DMS 273 (cell line): ENCODE measurements at regions not wholly inside any gene's neighbourhood (a gene's known extent, or its start where the extent isn't known, plus 50 kb on each side); places are given as distances from the start of the nearest gene placed in this dataset.
"Not testable (repeated sequence)": the region's sequence is repeated elsewhere in the genome, so short reads cannot be mapped to it uniquely, and the experiment has no call there.

Source experiments
- DNase-seq: peaks from one replicate; lab custom pipeline; 2025; ENCODE audit not compliant: unreplicated experiment; lab: John Stamatoyannopoulos, UW

DNA sequence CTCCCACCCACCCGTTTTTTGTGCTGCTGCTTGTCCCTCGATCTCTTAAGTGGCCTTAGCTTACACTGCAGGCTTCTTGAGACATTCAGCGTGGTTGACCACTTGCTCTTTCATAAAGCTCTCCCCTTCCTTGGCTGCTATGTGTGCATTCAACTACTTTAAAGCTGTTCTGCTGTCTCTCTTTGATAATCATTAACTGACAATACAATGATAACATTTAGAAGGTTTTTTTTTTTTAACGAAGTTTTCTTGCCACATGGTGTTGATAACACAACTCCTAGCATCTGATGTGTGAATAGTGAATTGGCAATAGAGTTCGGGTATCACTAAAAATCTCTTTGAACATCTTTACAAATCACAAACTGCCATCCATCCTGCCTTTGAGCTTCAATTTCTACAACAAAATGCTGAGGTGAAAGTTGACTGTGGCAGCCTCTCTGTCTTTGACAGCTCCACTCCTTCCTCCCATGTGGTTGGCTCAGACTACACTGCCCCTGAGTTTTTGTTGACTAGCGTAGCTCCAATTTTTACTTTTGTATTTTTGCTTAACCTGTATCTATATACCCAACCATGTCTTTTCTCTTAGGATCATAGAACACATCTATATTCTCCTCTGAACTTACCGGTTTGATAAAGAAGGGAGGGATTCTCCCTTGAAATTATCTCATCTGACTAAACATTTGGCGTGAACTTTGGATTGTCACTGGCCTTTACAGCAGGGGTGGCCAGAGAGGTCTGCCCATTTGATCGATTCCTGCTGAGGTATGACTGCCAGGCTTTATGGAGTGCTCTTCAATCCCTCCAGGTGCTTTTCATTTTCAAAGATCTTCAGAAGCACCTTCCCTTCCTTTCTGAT lies 409.4 kb upstream of the CD180 start:
- no peak for DNase-seq

DNA sequence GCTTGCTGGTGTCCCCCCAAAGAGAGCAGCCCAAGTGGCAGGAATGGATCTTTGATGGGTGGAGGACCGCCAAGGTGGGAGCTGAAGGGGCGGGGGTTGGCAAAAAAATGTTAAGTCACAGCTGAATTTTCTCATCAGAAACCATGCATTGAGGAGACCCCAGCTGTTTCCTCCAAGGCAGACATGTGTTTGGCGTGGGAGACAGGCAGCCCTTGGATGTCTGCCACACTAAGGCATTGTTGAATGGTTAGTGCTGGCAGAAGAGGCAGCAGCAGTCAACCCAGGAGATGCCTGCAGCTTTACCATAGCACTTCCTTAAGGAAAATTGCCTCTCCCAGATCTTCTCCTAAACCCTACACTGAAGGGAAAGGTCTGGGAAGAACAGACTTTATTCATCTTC lies 394.9 kb upstream of the CD180 start:
- peak; percentile 50 for DNase-seq

DNA sequence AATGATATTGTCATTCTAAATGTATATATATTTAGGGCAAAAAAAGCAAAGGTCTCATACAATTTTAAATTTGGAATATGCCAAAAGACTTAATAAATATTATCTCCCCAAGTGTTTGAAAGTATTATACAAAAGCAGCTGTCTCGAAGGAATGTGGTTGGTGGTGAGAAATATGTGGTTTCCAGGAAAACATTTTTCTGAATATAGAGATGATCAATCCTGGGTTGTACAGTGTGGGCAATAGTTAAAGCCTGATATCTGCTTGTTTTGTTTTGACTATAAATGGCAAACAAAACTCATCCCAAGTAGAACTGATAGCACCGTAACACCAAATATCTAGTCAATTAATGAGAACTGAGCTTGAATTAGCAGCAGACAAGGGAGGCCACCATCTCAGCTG lies 391.8 kb upstream of the CD180 start:
- no peak for DNase-seq

DNA sequence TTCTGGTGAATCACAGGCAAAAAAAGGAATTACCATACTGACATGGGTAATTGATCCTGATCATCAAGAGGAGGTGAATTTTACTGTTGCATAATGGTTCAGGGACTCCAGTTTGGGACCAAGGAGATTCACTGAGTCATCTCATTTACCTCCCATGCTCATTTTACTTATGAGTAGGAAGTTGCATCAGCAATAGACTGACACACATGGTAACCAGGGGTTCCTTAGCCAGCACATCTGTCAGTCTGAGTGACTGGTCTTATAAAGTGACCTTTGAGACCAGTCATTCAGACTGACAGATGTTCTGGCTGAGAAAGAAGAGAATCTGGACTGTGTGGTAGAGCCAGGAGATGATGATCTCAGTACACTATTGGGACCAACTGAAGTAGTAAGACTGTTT lies 384.6 kb upstream of the CD180 start:
- DNase-seq, result peak; percentile 77

DNA sequence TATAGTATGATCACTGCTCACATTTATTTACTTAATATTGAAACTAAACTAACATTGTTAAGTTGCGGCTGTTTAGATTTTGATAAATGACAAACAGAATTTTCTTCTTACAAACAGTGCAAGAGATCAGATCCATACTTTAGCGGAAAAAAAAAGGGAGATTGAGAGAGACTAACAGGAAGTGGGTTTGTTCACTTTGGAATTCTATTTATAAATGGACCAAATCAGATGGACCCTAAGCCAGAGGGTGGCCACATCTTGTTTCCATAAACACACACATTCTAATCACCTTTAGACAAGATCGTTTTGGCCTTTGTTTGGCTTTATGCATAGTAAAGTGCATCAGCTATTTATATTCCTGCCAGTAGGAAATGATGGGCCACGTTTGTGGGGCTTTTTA lies 381.4 kb upstream of the CD180 start:
- no peak for DNase-seq

DNA sequence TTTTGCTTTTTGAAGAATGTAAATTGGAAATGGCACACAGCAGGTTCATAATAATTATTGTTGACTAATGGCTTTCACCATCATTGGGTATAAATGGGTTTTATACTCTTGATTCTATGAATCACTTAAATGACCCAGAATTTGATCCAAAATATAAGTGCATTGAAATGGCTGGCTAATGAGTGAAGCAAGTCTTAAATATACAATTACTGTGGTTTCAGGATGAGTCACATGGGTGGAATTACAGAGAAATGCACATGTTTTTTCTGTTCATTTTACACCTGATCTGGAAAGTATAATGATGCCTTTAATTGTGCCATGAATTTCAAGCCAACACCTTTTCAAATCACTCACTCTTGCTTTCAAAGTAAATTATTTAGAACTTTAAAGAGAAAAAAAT lies 380.8 kb upstream of the CD180 start:
- no peak for DNase-seq

DNA sequence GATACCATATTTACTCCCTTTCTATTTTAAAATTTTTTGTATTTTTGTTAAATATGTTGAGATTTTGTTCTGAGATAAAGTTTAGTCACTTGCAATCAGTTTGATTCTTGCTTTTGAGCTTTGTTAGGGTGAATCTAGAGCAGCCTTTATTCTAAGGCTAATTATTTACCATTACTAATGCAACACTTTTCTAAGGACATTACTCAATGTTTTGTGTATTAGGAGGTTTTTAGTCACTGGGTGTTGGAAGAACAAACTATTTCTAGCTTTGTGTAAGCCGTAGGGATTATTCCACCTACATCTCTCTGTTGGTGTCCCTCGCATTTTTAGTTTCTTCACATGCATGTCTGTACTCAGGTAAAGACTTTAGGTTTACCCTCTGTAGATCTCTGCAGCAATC lies 379.5 kb upstream of the CD180 start:
- DNase-seq, result no peak

DNA sequence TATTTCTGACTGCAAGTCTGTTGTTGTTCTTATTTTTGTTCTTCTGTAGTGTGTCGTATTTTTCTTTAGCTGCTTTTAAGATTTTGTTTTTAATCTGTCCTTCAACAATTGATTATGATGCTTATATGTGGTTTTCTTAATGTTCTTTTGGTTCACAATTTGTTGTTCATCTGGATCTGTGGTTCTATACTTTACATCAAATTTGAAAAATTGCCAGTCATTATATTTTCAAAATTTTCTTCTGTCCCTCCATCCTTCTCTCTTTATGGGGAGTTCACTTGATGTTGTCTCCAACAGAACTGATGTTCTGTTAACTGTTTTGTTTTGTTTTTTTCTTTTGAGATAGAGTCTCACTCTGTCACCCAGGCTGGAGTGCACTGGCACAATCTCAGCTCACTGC lies 378.5 kb upstream of the CD180 start:
- no peak for DNase-seq

DNA sequence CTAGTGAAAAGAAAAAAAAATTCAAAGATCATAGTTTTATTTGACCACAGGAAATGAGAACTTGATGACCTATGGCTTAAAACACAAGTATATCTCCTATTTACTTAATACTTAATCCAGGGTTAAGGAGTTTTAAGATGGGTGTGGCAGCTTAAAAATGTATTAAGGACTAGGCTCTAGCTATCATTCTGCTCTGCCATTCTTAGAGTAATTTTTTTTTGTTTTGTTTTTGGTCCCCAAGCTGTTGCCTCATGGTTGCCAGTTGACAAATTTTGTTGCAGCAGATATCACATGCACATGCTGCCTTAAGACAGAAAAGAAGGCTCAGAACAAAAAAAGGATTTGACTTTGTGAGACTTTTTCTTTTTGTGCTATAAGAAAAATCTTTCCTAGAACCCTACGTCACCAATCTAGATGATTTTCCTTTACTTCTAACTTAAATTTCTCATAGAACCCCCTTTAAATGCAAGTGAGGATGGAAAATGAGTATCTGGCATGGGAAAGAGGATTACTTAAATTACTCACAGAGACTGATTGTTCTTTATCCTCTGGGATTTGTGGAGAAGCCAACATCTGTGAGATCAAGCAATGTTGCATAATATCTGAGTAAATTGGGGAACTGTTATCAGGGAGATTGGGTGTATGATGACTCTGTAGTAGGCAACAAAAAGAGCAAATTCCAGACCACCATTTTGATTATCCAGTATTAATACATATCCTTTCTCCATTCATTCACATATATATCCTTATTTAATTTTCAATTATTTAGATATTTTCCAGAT lies 364.7 kb upstream of the CD180 start:
- DNase-seq, result peak; percentile 24

DNA sequence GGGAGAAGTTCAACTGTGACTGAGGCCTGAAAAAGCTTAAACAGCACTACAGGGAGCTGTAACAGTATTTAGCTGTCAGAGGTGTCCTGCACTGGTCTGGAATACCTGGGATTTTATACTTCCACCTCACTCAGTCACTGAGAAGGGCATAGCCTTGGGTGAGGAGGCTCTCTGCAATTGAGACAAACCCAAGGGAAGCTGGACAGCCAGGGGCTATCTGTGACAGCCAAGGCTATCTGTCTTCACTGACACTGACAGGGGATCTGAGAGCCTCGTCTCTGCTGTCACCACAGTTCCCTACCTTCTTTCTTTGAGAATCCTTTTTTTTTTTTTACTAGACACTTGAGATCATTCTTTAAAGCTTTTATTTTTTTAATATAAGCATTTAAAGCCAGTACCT lies 356.2 kb upstream of the CD180 start:
- DNase-seq, result no peak

DNA sequence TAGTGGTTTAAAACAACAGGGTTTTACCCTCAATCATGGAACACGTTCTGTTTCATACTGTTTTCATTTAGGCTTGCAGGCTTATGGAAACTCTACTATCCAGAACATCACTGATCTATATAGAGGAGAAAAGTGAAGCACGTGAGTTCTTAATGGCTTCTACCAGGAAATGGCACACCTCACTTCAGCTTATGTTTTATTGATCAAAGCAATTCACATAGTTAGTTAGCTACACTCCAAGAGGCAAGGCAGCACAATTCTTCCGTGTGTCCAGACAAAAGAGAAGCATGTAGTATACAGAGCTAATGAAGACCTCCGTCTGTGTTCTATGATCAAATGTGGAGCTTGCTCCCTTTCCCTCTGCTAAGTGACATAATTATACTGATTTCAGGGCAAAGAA lies 353.3 kb upstream of the CD180 start:
- no peak for DNase-seq

DNA sequence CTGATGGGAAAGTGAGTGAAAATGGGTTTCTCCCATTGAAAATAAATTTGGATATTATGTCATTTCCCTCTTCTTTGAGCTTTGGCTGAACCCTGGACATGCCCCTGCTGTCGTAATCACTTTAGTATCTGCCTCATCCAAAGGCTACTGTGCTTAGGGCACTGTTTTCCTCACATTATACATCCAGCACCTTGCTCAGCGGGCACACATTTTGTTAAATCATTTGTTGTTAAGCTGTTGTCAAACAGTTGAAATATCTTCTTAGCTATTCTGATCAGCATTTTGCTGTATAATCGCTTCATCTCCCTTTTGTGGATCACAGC lies 352.7 kb upstream of the CD180 start:
- no peak for DNase-seq

DNA sequence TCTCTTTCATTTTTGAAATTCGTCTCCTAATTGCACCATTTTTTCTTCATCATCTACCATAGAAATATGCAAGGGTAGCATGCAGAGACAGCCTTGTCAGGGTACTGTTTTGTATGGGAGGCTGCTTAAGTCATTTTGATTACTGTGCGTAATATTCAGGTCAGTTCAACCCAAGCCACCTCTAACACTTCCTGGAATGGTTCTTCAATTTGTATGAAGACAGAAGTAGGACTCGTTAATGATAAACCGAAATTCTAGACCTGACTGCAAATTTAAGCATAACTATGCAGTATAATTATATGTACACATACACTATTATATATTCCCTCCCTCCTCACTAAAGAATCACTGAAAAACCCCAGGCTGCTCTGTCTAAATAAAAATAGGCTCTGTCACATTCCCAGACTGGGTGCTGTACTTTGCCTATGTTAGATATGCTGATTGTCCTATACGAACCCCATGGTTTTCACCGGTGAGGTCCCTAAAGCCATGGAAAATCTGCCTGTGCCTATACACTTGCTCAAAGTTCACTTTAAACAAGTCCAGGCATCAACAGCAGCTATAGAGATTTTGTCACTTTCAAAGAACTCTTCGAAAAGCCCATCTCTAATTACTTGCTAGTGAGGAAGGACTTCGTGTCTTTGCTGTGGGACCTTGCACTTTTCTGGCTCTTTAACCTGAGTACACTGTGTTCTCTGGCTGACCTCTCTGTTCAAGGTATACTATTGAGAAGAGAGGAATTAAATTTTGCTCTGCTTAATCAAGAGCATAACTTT lies 352.1 kb upstream of the CD180 start:
- no peak for DNase-seq

DNA sequence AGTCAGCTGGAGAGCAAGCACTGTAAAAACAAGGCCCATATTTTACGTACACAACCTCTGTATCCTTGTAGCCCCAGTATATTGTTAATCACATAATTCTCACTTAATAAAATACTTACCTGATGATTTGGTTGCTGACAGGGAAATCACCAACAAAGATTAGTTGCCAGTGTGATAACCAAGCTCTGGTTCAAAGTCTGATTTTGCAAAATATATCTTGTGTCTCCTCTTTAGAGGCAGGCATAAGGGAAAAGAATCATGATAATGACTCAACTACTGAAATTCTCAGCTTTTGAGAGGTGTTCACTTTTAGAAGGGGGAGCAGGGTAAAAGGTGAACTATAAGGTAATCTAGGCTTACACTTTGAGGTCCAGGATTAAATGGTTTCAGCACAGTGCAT lies 351.1 kb upstream of the CD180 start:
- no peak for DNase-seq

DNA sequence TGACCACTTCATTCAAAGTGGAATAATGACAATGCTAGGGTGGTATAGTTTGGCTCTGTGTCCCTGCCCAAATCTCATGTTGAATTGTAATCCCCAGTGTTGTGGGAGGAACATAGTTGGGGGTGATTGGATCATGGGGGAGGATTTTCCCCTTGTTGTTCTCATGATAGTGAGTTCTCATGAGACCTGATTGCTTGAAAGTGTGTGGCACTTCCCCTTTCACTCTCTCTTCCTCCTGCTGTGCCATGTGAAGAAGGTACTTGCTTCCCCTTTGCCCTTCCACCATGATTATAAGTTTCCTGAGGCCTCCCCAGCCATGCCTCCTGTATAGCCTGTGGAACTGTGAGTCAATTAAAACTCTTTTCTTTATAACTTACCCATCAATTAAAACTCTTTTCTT lies 348.3 kb upstream of the CD180 start:
- not testable (repeated sequence) for DNase-seq

DNA sequence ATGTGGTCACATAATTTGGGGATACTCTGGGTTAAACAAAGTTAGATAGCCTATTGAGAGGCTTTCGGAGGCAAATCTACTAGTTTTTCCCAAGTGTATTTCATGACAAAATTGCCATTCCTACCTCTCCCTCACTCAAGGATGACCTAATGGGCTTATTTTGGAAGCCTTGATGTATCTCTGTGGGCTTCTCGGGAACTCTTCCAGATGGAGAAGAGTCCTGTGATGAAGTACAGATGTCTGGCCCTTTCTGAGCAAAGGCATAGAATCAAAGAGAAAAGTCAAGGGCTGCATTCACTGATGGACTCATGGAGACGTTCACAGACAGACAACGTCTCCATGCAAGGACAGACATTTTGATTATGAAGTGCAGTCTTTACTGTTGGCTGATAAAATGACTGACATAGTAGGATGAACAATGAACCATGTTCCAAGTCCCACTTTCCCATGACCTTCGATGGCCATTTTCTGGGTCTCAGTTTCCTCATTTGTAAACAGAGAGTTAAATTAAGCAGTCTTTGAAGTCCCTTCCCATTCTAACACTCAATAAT lies 347.2 kb upstream of the CD180 start:
- no peak for DNase-seq

DNA sequence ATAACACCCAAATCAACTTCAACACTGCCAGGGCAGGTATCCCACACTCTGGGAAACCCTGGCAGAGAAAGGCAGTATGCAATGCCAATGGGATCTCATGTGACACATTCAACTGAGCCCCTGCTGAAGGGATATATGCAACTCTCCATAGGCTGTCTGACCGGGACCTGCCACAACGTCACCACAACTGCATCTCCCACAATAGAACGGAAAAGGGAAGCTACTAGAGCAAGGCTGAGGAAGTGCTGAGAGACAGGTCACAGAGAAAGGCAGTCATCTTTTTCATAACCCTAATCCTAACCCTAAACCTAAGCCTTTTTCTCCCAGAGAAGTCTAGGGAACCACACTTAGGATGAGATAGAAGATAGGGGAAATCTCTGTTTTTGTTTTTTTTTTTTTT lies 345.9 kb upstream of the CD180 start:
- no peak for DNase-seq

DNA sequence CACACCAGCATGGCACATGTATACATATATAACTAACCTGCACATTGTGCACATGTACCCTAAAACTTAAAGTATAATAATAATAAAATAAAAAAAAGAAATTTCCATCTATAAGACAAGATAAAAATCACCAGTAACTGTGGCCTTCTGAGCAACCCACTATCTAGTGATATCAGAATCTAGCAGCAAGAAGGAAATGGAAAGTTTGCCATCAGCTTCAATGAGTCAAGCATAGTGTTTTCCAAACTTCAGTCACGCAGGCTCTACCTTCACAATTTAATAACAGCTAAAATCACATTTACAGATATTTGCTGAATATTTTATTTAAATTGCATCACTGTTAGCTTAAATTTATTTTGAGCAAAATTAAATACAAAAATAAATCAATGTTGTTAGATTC lies 345.3 kb upstream of the CD180 start:
- no peak for DNase-seq

DNA sequence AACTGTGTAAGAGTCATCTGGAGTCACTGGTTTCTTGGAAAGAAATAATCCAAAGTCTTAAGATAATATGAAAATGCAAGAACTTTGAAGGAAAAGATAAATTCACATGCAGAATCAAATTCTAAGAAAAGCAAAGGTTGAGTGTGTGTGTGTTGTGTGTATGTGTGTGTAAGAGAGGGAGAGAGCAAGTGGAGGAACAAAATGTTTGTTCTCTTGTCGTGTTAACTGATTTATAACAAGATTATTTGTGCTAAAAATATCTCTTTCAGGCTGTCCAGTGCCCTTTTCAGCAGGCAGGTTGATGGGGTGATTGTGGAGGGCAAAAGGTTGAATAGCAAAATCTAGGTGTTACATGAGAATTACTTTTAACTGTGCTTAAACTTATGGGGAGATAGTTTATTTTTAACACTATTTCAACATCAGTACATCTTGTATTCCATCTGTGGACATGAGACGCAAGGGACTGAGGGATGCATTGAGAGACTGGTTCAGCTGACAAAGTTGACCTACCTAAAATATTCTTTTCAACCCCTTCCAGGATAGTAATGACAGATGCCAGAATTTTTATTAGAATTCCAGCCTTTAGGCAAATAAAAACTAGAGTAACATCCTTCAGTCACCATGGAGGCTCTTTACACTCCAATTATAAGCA lies 342.4 kb upstream of the CD180 start:
- DNase-seq, result no peak

DNA sequence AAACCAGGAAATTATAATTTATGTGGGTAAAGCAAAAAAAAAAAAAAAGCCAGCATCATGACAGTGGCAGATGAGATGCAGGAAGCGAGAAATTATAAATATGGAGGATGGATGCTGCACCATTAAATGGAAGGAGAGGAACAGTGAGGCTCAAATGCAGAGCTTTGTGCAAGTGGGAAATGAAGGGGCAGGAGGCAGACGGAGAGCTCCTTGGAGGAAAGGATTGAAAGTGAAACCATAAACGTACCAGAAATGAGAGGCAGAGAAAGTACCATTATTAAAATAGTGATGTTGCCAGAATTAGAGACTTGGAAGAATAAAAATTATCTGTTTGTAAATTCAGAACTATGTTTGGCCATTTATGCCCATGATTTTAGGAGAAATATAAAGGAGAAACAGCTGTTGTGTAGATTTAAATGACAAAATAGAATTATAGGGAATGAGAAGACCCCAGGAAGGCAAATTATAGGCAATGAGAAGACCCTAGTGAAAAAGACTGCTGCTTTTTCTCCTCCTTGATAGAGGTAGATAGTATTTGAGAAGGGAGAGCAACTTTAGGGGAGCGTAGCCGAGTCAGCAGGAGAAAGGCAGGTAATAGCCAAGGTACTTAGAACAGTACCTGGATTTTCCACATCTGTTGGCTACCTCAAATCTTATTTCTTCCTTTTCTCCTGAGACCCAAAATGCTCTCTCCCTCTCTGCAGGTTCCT lies 341.0 kb upstream of the CD180 start:
- DNase-seq, result no peak
